ENCODE measurements at regions not wholly inside any gene's neighbourhood (a gene's known extent, or its start where the extent isn't known, plus 50 kb on each side); places are given as distances from the start of the nearest gene placed in this dataset.

GRCh38 chr2:145752091-145752806 lies 1232.3 kb upstream of the ZEB2 start:
- no peaks in the 10 kb centered on the region for H3K23me2 ChIP-seq (ENCODE audit: insufficient read length, low read depth, low read length, poor library complexity, severe bottlenecking)
- no peak overlapping the region for H2BK15ac ChIP-seq (ENCODE audit: low read depth, low read length)
- H2BK5ac ChIP-seq (ENCODE audit: insufficient read length, low read length), result no peak overlapping the region
- H4K8ac ChIP-seq (replicated peaks; ENCODE audit: insufficient read length, low read depth, low read length), result no peak overlapping the region
- no peak overlapping the region for H4K91ac ChIP-seq (ENCODE audit: insufficient read length, low read depth, low read length)
- no peak overlapping the region for H2BK20ac ChIP-seq (ENCODE audit: low read depth, low read length, poor library complexity, severe bottlenecking)
- H3K4me2 ChIP-seq (ENCODE audit: insufficient read depth, insufficient read length, low read length), result no peak overlapping the region
- no peaks in the 10 kb centered on the region for H3K27me3 ChIP-seq (ENCODE audit: insufficient read depth, low read length)
- no peak overlapping the region for H3K18ac ChIP-seq (ENCODE audit: insufficient read length, low read depth, low read length)
- peak overlapping the region; percentile 32 for H2AFZ ChIP-seq (ENCODE audit: low read length)
- H3K27ac ChIP-seq (ENCODE audit: insufficient read length, low read depth, low read length), result no peak overlapping the region
- H3K27me3 Mint-ChIP-seq (ENCODE audit: low read depth), result no peaks in the 10 kb centered on the region
- TF ChIP-seq CTCF (conservative IDR thresholded peaks at IDR 0.05), result peak; percentile 82
- H3K9me3 ChIP-seq (ENCODE audit: control insufficient read depth, low read depth, low read length), result no peaks in the 10 kb centered on the region
- H3K27ac Mint-ChIP-seq, result no peak overlapping the region; a peak in 1 of 7 replicates
- no peaks in the 10 kb centered on the region for H3K9me3 Mint-ChIP-seq
- no peak overlapping the region for H3K9ac ChIP-seq (ENCODE audit: extremely low read depth, insufficient read length, low read length)
- no peak for DNase-seq
- no peak overlapping the region for H2BK12ac ChIP-seq (ENCODE audit: insufficient read length, low read depth, low read length)
- no peak overlapping the region for H3K14ac ChIP-seq (ENCODE audit: insufficient read depth, low read length)
- no peaks in the 10 kb centered on the region for H3K79me2 ChIP-seq (ENCODE audit: insufficient read depth, low read length)
- no peak overlapping the region for H3K4me3 Mint-ChIP-seq
- no peak overlapping the region for H3T11ph ChIP-seq (ENCODE audit: low read length)
- no peak overlapping the region for H2AK5ac ChIP-seq (ENCODE audit: insufficient read length, low read length)
- no peaks in the 10 kb centered on the region for H3K36me3 Mint-ChIP-seq (ENCODE audit: insufficient read depth in 1 of 3, low read depth in 3 of 3)
- peaks cover 5% of the 10 kb centered on the region; the same call in 1 of the 2 replicates for H3K4me1 ChIP-seq (ENCODE audit: insufficient read depth, low read length)
- H3K4ac ChIP-seq (ENCODE audit: low read depth, low read length), result no peak overlapping the region
- no peak overlapping the region for H3K23ac ChIP-seq (ENCODE audit: insufficient read length, low read depth, low read length)
- peaks cover 15 to 17% of the 10 kb centered on the region in 2 experiments for H3K4me1 Mint-ChIP-seq
- H2BK120ac ChIP-seq (ENCODE audit: low read depth, low read length, poor library complexity, severe bottlenecking), result no peak overlapping the region
- no CpG with 5 or more reads among the region's 5 CpGs for WGBS (ENCODE audit: extremely low coverage, insufficient read length, low lambda C conversion rate)
- no peak overlapping the region for H4K5ac ChIP-seq (ENCODE audit: insufficient read length, low read depth, low read length)
- H3K79me1 ChIP-seq (ENCODE audit: insufficient read depth, low read depth, low read length, poor library complexity, severe bottlenecking), result no peaks in the 10 kb centered on the region
- H4K20me1 ChIP-seq (ENCODE audit: control insufficient read depth, insufficient read depth, insufficient read length), result no peaks in the 10 kb centered on the region
- H3K56ac ChIP-seq (ENCODE audit: insufficient read length, low read depth, low read length), result no peak overlapping the region
